ENCODE measurements at regions not wholly inside any gene's neighbourhood (a gene's known extent, or its start where the extent isn't known, plus 50 kb on each side); places are given as distances from the start of the nearest gene placed in this dataset.
"Not testable (repeated sequence)": the region's sequence is repeated elsewhere in the genome, so short reads cannot be mapped to it uniquely, and the experiment has no call there.

- no peak overlapping the region for H3K4me3 ChIP-seq (ENCODE audit: low read length, poor library complexity, severe bottlenecking)
- H3K27me3 ChIP-seq (ENCODE audit: insufficient read depth, low read length, poor library complexity, severe bottlenecking): no peaks in the 10 kb centered on the region
- no peaks in the 10 kb centered on the region for H3F3A ChIP-seq (ENCODE audit: low read depth)
- no peak overlapping the region for H3K4me2 ChIP-seq (ENCODE audit: low read depth, low read length, poor library complexity, severe bottlenecking)
- no peaks in the 10 kb centered on the region for H3K4me1 ChIP-seq (ENCODE audit: insufficient read depth, low read length, poor library complexity, severe bottlenecking)
- no peaks in the 10 kb centered on the region for H3K79me2 ChIP-seq (ENCODE audit: insufficient read depth, low read length)
- TF ChIP-seq, protein P1, sequence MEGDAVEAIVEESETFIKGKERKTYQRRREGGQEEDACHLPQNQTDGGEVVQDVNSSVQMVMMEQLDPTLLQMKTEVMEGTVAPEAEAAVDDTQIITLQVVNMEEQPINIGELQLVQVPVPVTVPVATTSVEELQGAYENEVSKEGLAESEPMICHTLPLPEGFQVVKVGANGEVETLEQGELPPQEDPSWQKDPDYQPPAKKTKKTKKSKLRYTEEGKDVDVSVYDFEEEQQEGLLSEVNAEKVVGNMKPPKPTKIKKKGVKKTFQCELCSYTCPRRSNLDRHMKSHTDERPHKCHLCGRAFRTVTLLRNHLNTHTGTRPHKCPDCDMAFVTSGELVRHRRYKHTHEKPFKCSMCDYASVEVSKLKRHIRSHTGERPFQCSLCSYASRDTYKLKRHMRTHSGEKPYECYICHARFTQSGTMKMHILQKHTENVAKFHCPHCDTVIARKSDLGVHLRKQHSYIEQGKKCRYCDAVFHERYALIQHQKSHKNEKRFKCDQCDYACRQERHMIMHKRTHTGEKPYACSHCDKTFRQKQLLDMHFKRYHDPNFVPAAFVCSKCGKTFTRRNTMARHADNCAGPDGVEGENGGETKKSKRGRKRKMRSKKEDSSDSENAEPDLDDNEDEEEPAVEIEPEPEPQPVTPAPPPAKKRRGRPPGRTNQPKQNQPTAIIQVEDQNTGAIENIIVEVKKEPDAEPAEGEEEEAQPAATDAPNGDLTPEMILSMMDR (conservative IDR thresholded peaks at IDR 0.05; ENCODE audit: low read length): no peak
- TF ChIP-seq EZH2phosphoT487 (IDR thresholded peaks at IDR 0.05; ENCODE audit: borderline replicate concordance): no peak
- no peak overlapping the region for H2AFZ ChIP-seq (ENCODE audit: low read length)
- H3K9ac ChIP-seq (ENCODE audit: low read depth, low read length, poor library complexity, severe bottlenecking): no peak overlapping the region
- no peaks in the 10 kb centered on the region for H3K9me2 ChIP-seq (replicated peaks; ENCODE audit: low read depth, low read length)
- H4K20me1 ChIP-seq (ENCODE audit: insufficient read depth, low read length, poor library complexity, severe bottlenecking): no peaks in the 10 kb centered on the region
- no peaks in the 10 kb centered on the region for H3K9me3 ChIP-seq (ENCODE audit: insufficient read depth, low read depth, low read length)
- H3K36me3 ChIP-seq (ENCODE audit: insufficient read depth, low read length): no peaks in the 10 kb centered on the region
These were observed 335.5 kb downstream of the MEX3B start for GRCh38 chr15:81710328-81710727.

- H3K27me3 ChIP-seq (ENCODE audit: insufficient read depth, low read length, poor library complexity, severe bottlenecking); H3K4me2 ChIP-seq (ENCODE audit: low read depth, low read length, poor library complexity, severe bottlenecking); H3K4me3 ChIP-seq (ENCODE audit: low read length, poor library complexity, severe bottlenecking); H3F3A ChIP-seq (ENCODE audit: low read depth); H3K9me2 ChIP-seq (replicated peaks; ENCODE audit: low read depth, low read length); H3K9ac ChIP-seq (ENCODE audit: low read depth, low read length, poor library complexity, severe bottlenecking); H4K20me1 ChIP-seq (ENCODE audit: insufficient read depth, low read length, poor library complexity, severe bottlenecking); H3K36me3 ChIP-seq (ENCODE audit: insufficient read depth, low read length); H2AFZ ChIP-seq (ENCODE audit: low read length); H3K9me3 ChIP-seq (ENCODE audit: insufficient read depth, low read depth, low read length); H3K4me1 ChIP-seq (ENCODE audit: insufficient read depth, low read length, poor library complexity, severe bottlenecking); H3K79me2 ChIP-seq (ENCODE audit: insufficient read depth, low read length): not testable (repeated sequence)
These were observed 332.9 kb upstream of the TMC3 start for GRCh38 chr15:81706816-81707346.

- not testable (repeated sequence) for H4K20me1 ChIP-seq (ENCODE audit: insufficient read depth, low read length, poor library complexity, severe bottlenecking); H3K9ac ChIP-seq (ENCODE audit: low read depth, low read length, poor library complexity, severe bottlenecking); H3K36me3 ChIP-seq (ENCODE audit: insufficient read depth, low read length); H3K4me2 ChIP-seq (ENCODE audit: low read depth, low read length, poor library complexity, severe bottlenecking); H3K79me2 ChIP-seq (ENCODE audit: insufficient read depth, low read length); H2AFZ ChIP-seq (ENCODE audit: low read length); H3K9me2 ChIP-seq (replicated peaks; ENCODE audit: low read depth, low read length); H3K9me3 ChIP-seq (ENCODE audit: insufficient read depth, low read depth, low read length); H3K4me1 ChIP-seq (ENCODE audit: insufficient read depth, low read length, poor library complexity, severe bottlenecking); H3K27me3 ChIP-seq (ENCODE audit: insufficient read depth, low read length, poor library complexity, severe bottlenecking); H3F3A ChIP-seq (ENCODE audit: low read depth); H3K4me3 ChIP-seq (ENCODE audit: low read length, poor library complexity, severe bottlenecking)
These were observed 331.7 kb upstream of the TMC3 start for GRCh38 chr15:81705727-81706126.

GRCh38 chr15:81686021-81686420, 312.0 kb upstream of the TMC3 start:
- no peaks in the 10 kb centered on the region for H3K27me3 ChIP-seq (ENCODE audit: insufficient read depth, low read length, poor library complexity, severe bottlenecking)
- no peak overlapping the region for H3K9ac ChIP-seq (ENCODE audit: low read depth, low read length, poor library complexity, severe bottlenecking)
- H3F3A ChIP-seq (ENCODE audit: low read depth): no peaks in the 10 kb centered on the region
- no peaks in the 10 kb centered on the region for H3K4me1 ChIP-seq (ENCODE audit: insufficient read depth, low read length, poor library complexity, severe bottlenecking)
- H3K4me2 ChIP-seq (ENCODE audit: low read depth, low read length, poor library complexity, severe bottlenecking): no peak overlapping the region
- H3K4me3 ChIP-seq (ENCODE audit: low read length, poor library complexity, severe bottlenecking): no peak overlapping the region
- H2AFZ ChIP-seq (ENCODE audit: low read length): no peak overlapping the region
- H3K79me2 ChIP-seq (ENCODE audit: insufficient read depth, low read length): no peaks in the 10 kb centered on the region
- no peaks in the 10 kb centered on the region for H3K36me3 ChIP-seq (ENCODE audit: insufficient read depth, low read length)
- no peaks in the 10 kb centered on the region; the same call in 1 of the 2 replicates for H3K9me3 ChIP-seq (ENCODE audit: insufficient read depth, low read depth, low read length)
- H4K20me1 ChIP-seq (ENCODE audit: insufficient read depth, low read length, poor library complexity, severe bottlenecking): no peaks in the 10 kb centered on the region
- TF ChIP-seq, protein P1 (conservative IDR thresholded peaks at IDR 0.05; ENCODE audit: low read length): no peak
- TF ChIP-seq EZH2phosphoT487 (IDR thresholded peaks at IDR 0.05; ENCODE audit: borderline replicate concordance): no peak
- H3K9me2 ChIP-seq (replicated peaks; ENCODE audit: low read depth, low read length): no peaks in the 10 kb centered on the region

Measured in Loucy (cell line).